GM18951 (cell line): ENCODE measurements at regions not wholly inside any gene's neighbourhood (a gene's known extent, or its start where the extent isn't known, plus 50 kb on each side); places are given as distances from the start of the nearest gene placed in this dataset.

Experiments used
- POLR2A ChIP-seq: IDR thresholded peaks from 4 replicates; pipeline ENCODE4 v1.6.1; 2011; ENCODE audit warnings: mild to moderate bottlenecking; ENCODE audit not compliant: insufficient read length, insufficient read depth; ENCODE audit errors: extremely low read depth
- in situ Hi-C: fragments of 300-500 bp; cut with MboI; formaldehyde crosslinking; loops from one replicate; pipeline ENCODE4 v1.12.0; 2022; ENCODE audit warnings: low sequenced_read_pairs, mixed read lengths, inconsistent platforms; ENCODE audit not compliant: unreplicated experiment

DNA sequence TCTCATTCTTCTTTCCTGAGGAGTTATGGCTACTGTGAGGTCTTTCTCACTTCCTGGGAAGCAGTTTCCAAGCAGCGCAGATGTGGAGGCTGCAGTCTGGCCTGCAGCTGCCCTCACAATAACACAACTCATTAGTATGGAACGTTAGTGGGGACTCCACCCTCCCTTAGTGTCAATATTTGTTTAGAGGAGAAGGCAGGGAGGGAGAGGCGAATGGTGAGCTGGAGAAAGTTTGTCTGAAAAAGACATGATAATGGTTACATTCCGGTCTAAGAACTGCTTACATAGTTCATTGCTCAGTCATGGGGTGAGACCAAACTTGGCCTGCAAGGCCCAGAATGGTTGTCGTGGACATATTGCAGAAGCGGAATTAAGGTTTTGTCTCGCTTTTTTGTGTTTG is 170.2 kb downstream of the HS3ST3B1 start:
- in situ Hi-C loops = no loop called here
- no peak for TF ChIP-seq POLR2A

- in situ Hi-C loops = no loop called here
- TF ChIP-seq POLR2A = no peak
These were observed 169.5 kb downstream of the HS3ST3B1 start for GRCh38 chr17:14470417-14470816.

- in situ Hi-C loops = no loop called here
- TF ChIP-seq POLR2A = no peak
These were observed 169.1 kb downstream of the HS3ST3B1 start for GRCh38 chr17:14469971-14470370.

DNA sequence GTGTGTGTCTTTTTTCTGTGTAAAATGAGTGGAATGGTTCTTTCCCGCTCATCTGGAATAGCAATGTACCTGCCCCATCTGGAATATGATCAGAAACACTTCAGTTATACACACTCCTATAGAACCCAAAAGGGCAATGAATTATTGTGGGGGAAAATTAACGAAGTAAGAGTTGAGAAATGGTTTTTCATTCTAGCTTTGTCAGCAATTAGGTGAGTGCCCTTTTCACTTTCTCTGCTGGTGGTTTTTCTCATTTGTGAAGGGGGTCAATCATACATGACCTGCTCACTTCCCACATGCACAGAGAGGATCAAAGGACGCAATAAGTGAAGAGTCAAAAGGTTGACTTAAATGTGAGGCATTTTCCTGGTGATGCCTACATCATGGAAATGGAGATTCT is 168.0 kb downstream of the HS3ST3B1 start:
- TF ChIP-seq POLR2A = no peak
- in situ Hi-C loops = no loop called here

DNA sequence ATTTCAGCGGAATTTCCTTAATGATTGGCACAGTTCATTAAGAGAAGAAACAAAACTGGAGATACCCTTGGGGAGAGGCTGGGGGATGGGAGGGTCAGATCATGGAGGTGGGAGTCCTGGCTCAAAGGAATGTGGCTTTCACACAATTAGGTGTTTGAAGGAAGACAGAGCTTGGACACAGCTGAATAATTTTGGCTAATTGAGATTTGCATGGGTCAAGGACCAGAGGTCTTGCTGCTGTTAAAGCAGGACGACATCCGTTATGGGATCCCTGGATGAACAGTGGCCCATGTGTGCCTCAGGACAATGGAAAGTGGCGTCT is 160.3 kb downstream of the HS3ST3B1 start:
- in situ Hi-C loops = no loop called here
- TF ChIP-seq POLR2A = no peak

DNA sequence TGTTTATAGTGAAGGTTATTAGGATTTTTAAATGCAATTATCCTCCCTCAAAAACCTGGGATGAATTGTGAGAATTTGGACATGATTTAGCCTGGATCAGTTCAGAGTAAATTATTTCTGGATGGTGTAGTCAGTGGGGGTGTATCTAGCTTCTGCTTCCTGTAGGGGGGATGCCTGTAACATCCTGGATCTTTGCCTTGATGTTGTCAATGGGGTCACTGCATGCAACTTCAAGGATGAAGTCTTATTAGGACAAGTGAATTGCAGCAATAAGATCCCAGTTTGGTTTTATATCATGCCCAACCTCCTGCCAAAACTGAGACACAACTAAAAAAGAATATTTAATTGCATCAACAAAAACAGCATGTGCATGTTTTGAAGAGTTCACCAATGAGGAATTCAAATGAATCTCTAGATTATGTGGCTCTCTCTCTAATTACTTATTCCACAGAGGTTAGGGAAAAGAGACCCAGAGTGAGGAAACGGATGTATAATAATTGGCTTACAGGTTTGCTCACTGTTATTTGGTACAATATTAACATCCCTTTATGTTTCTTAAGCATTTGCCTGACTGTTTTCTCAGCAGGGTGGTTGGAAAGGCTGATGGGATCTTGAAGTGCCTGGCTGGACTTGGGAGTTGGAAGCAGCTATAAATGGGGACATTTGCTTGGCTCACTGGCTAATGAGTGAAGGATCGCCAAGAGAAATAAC is 159.8 kb downstream of the HS3ST3B1 start:
- no peak for TF ChIP-seq POLR2A
- in situ Hi-C loops = no loop called here

- in situ Hi-C loops = no loop called here
- TF ChIP-seq POLR2A = no peak
These were observed 159.1 kb downstream of the HS3ST3B1 start for GRCh38 chr17:14459955-14460354.

GRCh38 chr17:14458724-14459123 is 157.8 kb downstream of the HS3ST3B1 start:
- TF ChIP-seq POLR2A = no peak
- in situ Hi-C loops = no loop called here

DNA sequence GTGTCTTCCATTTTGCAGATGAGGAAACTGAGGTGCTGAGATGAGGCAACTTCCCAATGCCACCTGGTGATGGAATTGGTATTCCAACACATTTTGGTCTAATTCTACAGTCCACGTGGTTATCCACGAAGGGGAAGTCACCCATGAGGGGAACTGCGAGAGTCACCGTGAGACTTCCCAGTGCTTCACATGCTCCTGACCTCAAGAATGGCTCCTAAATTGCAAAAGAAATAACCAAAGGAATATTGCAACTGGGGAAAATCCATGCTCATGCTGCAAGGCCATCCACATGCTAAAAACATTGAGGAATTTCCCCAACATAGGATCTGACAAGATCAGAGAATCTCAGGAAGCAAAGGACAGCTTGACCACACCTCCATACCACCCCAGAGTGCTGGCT is 153.9 kb downstream of the HS3ST3B1 start:
- in situ Hi-C loops = no loop called here
- no peak for TF ChIP-seq POLR2A

DNA sequence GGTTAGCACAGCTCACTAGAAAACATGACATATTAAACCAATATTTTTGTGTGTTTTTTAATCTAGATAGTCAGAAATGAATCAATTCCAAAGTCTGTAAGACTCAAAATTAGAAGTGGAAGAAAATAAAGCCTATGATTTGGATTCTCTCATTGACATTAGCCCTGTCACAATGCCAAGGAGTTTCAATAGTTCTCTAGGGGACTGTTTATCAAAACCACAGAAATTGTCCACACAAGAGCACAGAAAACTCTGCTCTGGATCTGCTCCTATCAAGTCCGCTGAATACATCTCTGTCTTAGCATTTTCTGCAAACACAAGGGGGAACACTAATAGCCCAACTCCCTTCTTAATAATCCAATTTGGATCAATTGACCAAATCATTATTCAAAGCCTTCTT is 152.0 kb downstream of the HS3ST3B1 start:
- TF ChIP-seq POLR2A = no peak
- in situ Hi-C loops = no loop called here

DNA sequence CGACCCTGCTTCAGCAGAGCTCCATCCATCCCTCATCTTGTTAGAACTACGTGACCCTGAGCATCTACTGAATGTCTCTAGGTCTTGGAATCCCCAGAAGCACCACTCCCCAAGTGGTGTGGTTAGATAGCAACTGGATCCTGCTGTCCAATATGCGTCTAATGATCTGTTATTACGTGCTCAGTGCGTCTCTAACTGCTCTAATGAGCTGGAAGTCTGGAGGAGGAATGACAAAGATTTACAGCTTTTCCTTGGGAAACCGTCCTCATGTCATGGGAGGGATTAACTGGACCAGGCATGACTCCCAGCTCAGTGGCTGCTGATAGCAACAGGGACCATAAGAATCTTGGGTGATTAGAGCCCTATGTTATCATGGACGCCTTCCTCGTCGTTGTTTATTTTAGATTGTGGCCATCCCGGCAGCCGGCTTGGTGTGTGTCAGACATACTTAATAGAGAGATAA is 150.9 kb downstream of the HS3ST3B1 start:
- in situ Hi-C loops = no loop called here
- TF ChIP-seq POLR2A = no peak

DNA sequence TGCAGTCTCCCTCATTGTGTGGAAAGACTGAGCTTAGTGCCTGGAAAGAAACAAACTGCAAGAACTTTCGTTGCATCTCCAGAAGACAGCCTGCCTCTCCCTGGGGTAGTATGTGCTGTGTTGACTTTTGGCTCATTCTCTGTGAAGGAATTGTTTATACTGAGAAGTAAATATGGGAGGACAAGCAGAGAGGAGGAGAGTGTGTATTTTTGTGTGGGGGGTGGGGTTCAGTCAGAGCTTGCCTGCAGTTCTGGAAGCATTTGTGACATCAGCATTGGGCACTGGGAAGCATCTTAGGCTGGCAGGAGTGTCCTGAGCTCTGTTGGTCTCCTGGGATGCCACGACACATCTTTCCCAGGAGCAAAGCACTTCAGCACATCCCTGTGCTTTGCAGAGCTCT is 147.9 kb downstream of the HS3ST3B1 start:
- in situ Hi-C loops = no loop called here
- no peak for TF ChIP-seq POLR2A

- in situ Hi-C loops = no loop called here
- TF ChIP-seq POLR2A = no peak
These were observed 145.9 kb downstream of the HS3ST3B1 start for GRCh38 chr17:14446825-14447224.

DNA sequence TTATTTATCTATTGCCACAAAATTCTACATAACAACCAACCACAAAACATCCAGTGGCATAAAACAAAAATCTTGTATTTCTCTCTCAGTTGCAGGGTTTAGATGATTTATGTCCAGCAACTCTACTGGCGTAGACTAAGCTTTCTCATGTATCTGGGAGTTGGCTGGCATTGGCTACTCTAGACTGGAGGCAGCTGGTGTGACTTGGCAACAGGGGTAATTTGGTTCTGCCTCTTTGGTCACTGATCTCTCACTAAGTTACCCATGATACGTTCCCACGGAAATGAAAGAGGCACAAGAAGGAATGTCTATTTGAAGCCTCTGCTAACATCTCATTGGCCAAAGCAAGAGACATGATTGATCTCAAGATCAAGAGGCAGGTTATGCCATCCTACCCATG is 144.0 kb downstream of the HS3ST3B1 start:
- in situ Hi-C loops = no loop called here
- TF ChIP-seq POLR2A = no peak
